Natural killer cell (primary cell): ENCODE measurements at regions not wholly inside any gene's neighbourhood (a gene's known extent, or its start where the extent isn't known, plus 50 kb on each side); places are given as distances from the start of the nearest gene placed in this dataset.

Experiments used
- ATAC-seq, 3 donors: fragments of 150-1000 bp in 2 of 3; fragments of 200-7000 bp in 1 of 3; cut with Tn5 transposase; 1 replicate in 1 of 3; 2 replicates in 2 of 3; pipeline ENCODE4 v1.10.0; 2021; ENCODE audit warnings: mild to moderate bottlenecking in 2 of 3, moderate library complexity in 2 of 3
- DNase-seq, 2 donors: peaks; one replicate each; pipeline versions ENCODE4 v3.0.0 to v3.0.0-alpha.2; 2013 to 2021; ENCODE audit warnings: mixed read lengths in 1 of 2
- H3K27ac ChIP-seq: one replicate; pipeline ENCODE4 v1.5.1; 2013; ENCODE audit warnings: mild to moderate bottlenecking, low read length
- H3K27me3 ChIP-seq: one replicate; pipeline ENCODE4 v1.6.1; 2013; ENCODE audit warnings: low read length; ENCODE audit not compliant: control insufficient read depth, insufficient read depth
- H3K36me3 ChIP-seq: one replicate; pipeline ENCODE4 v1.6.1; 2013; ENCODE audit warnings: low read length; ENCODE audit not compliant: control insufficient read depth, insufficient read depth
- H3K4me1 ChIP-seq: one replicate; pipeline ENCODE4 v1.6.1; 2013; ENCODE audit warnings: low read length; ENCODE audit not compliant: control insufficient read depth, insufficient read depth
- H3K4me3 ChIP-seq: one replicate; pipeline ENCODE4 v1.5.1; 2013; ENCODE audit warnings: low read length
- H3K9me3 ChIP-seq: one replicate; pipeline ENCODE4 v1.6.1; 2013; ENCODE audit warnings: low read length; ENCODE audit not compliant: control insufficient read depth, insufficient read depth
- H3K27ac Mint-ChIP-seq, 2 donors: one replicate each; pipeline ENCODE4 v1.8.0; 2022; ENCODE audit warnings: mild to moderate bottlenecking in 2 of 2, mixed read lengths in 2 of 2, moderate library complexity in 1 of 2
- H3K27me3 Mint-ChIP-seq, 2 donors: one replicate each; pipeline ENCODE4 v1.8.0; 2022; ENCODE audit warnings: low read depth in 2 of 2, mixed read lengths in 2 of 2
- H3K36me3 Mint-ChIP-seq: one replicate; pipeline ENCODE4 v1.8.0; 2022; ENCODE audit warnings: mixed read lengths
- H3K4me1 Mint-ChIP-seq, 2 donors: one replicate each; pipeline ENCODE4 v1.8.0; 2022; ENCODE audit warnings: mixed read lengths in 2 of 2
- H3K4me3 Mint-ChIP-seq: one replicate; pipeline ENCODE4 v1.8.0; 2022; ENCODE audit warnings: mild to moderate bottlenecking, moderate library complexity, mixed read lengths
- H3K9me3 Mint-ChIP-seq, 2 donors: one replicate each; pipeline ENCODE4 v1.8.0; 2022; ENCODE audit warnings: mixed read lengths in 2 of 2
- CTCF ChIP-seq: fragments of 200-600 bp; IDR thresholded peaks from one replicate; pipeline ENCODE4 v1.8.0; 2022; ENCODE audit warnings: antibody characterized with exemption
- WGBS: methylation state at CpG from one replicate; pipeline ENCODE4 v1.1.7; 2013; ENCODE audit warnings: missing lambda C conversion rate; ENCODE audit not compliant: insufficient coverage; 5-methylcytosine and 5-hydroxymethylcytosine counted together
- intact Hi-C: fragments of 100-400 bp; cut with micrococcal nuclease; formaldehyde crosslinking; loops from one replicate; pipeline ENCODE4 v1.14.2; 2022

GRCh38 chr5:2003206-2003605 lies 120.5 kb upstream of the IRX4 start:
- Histone ChIP-seq H3K27ac (no peak overlapping the region), H3K36me3 (no peaks in the 10 kb centered on the region), H3K4me3 (no peak overlapping the region), H3K27me3 (no peaks in the 10 kb centered on the region), H3K9me3 (no peaks in the 10 kb centered on the region), H3K4me1 (no peaks in the 10 kb centered on the region)
- 83% methylated on average over 10 of the region's 10 CpGs for WGBS
- no peak overlapping the region for H3K27ac Mint-ChIP-seq
- H3K27me3 Mint-ChIP-seq: peaks cover 0 to 3% of the 10 kb centered on the region in 2 donors
- no peaks in the 10 kb centered on the region for H3K36me3 Mint-ChIP-seq
- ATAC-seq (no peak), DNase-seq (no peak)
- intact Hi-C loops: no loop called here
- H3K9me3 Mint-ChIP-seq: peaks cover 0 to 6% of the 10 kb centered on the region in 2 donors
- H3K4me1 Mint-ChIP-seq: no peaks in the 10 kb centered on the region
- no peak for TF ChIP-seq CTCF
- no peak overlapping the region for H3K4me3 Mint-ChIP-seq

GRCh38 chr5:2001300-2001699 lies 118.6 kb upstream of the IRX4 start:
- Mint-ChIP-seq H3K9me3 (peaks cover 4 to 12% of the 10 kb centered on the region in 2 donors), H3K27ac (no peak overlapping the region), H3K27me3 (peaks cover 0 to 6% of the 10 kb centered on the region in 2 donors), H3K4me3 (no peak overlapping the region), H3K4me1 (no peaks in the 10 kb centered on the region), H3K36me3 (no peaks in the 10 kb centered on the region)
- Histone ChIP-seq H3K4me3 (no peak overlapping the region), H3K4me1 (no peaks in the 10 kb centered on the region), H3K36me3 (no peaks in the 10 kb centered on the region), H3K9me3 (no peaks in the 10 kb centered on the region), H3K27me3 (no peaks in the 10 kb centered on the region), H3K27ac (no peak overlapping the region)
- intact Hi-C loops: no loop called here
- ATAC-seq: no peak
- WGBS: 61% methylated on average over 12 of the region's 12 CpGs
- no peak for TF ChIP-seq CTCF
- no peak for DNase-seq

- H3K9me3 ChIP-seq: no peaks in the 10 kb centered on the region
- H3K36me3 Mint-ChIP-seq: no peaks in the 10 kb centered on the region
- 81% methylated on average over 12 of the region's 12 CpGs for WGBS
- H3K4me1 Mint-ChIP-seq: no peaks in the 10 kb centered on the region
- peaks cover 4 to 12% of the 10 kb centered on the region in 2 donors for H3K9me3 Mint-ChIP-seq
- no peak overlapping the region for H3K27ac ChIP-seq
- H3K4me3 ChIP-seq: no peak overlapping the region
- no peaks in the 10 kb centered on the region for H3K27me3 ChIP-seq
- DNase-seq (no peak), ATAC-seq (no peak)
- no peak overlapping the region for H3K27ac Mint-ChIP-seq
- H3K4me1 ChIP-seq: no peaks in the 10 kb centered on the region
- no peak for TF ChIP-seq CTCF
- peaks cover 0 to 6% of the 10 kb centered on the region in 2 donors for H3K27me3 Mint-ChIP-seq
- H3K36me3 ChIP-seq: no peaks in the 10 kb centered on the region
- H3K4me3 Mint-ChIP-seq: no peak overlapping the region
- intact Hi-C loops: no loop called here
These were observed 117.9 kb upstream of the IRX4 start for GRCh38 chr5:2000591-2000990.

- 71% methylated on average over 6 of the region's 6 CpGs for WGBS
- TF ChIP-seq CTCF: no peak
- no peaks in the 10 kb centered on the region for H3K27me3 ChIP-seq
- Mint-ChIP-seq H3K36me3 (no peaks in the 10 kb centered on the region), H3K27me3 (peaks cover 0 to 6% of the 10 kb centered on the region in 2 donors), H3K27ac (no peak overlapping the region), H3K9me3 (peaks cover 4 to 12% of the 10 kb centered on the region in 2 donors), H3K4me1 (no peaks in the 10 kb centered on the region), H3K4me3 (no peak overlapping the region)
- H3K36me3 ChIP-seq: no peaks in the 10 kb centered on the region
- H3K4me3 ChIP-seq: no peak overlapping the region
- intact Hi-C loops: no loop called here
- no peak overlapping the region for H3K27ac ChIP-seq
- H3K9me3 ChIP-seq: no peaks in the 10 kb centered on the region
- no peaks in the 10 kb centered on the region for H3K4me1 ChIP-seq
- DNase-seq: no peak
- no peak for ATAC-seq
These were observed 117.1 kb upstream of the IRX4 start for GRCh38 chr5:1999794-2000193.
